ENCODE measurements at regions not wholly inside any gene's neighbourhood (a gene's known extent, or its start where the extent isn't known, plus 50 kb on each side); places are given as distances from the start of the nearest gene placed in this dataset.

GRCh38 chr14:32004300-32004699 is 72.8 kb upstream of the ARHGAP5 start:
- DNase-seq (ENCODE audit: low read depth) = no peak

- DNase-seq (ENCODE audit: low read depth) = no peak
Measured at GRCh38 chr14:32005628-32006027, 71.5 kb upstream of the ARHGAP5 start.

DNA sequence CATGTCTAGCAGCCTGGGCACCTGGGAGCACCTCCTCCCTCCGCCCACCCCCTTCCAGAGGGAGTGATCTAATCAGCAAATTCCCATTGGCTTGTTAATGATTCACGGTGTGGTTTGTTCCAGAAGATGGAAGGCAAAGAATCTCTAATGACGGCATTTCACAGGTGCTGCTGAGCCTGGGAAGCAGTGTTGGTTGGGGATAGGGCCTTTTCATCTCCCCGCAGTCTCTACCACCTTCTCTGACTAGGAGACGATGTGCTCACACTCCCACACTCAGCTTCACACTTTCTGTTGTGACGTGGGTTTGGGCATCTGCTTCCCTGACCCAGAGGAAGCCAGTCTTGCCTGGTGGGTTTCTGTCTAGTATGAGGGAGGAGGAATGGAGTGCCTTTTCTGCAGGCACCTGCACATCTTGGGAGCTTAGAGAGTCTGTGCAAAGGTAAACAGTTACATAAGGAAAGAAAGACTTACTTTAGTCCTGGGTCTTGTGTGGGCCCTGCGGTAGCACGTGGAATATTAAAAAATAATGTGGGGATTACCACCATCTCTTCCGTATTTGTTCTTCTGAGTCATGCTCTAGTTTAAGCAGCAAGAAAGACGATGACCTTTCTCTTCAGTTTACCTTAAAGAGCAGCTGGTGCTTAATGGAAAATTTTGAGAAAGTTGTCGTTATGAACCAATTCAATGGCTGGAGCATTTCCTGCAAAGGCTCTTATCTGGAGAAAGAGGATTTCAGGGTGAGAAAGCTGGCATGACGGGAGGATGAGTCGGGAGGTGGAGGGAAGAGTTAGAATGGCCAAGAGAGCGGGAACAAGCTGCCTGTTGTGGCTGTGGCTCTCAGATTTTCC is 70.6 kb upstream of the ARHGAP5 start:
- DNase-seq (ENCODE audit: low read depth) = no peak

- DNase-seq (ENCODE audit: low read depth) = no peak
Measured at GRCh38 chr14:32007755-32008362, 69.2 kb upstream of the ARHGAP5 start.

DNA sequence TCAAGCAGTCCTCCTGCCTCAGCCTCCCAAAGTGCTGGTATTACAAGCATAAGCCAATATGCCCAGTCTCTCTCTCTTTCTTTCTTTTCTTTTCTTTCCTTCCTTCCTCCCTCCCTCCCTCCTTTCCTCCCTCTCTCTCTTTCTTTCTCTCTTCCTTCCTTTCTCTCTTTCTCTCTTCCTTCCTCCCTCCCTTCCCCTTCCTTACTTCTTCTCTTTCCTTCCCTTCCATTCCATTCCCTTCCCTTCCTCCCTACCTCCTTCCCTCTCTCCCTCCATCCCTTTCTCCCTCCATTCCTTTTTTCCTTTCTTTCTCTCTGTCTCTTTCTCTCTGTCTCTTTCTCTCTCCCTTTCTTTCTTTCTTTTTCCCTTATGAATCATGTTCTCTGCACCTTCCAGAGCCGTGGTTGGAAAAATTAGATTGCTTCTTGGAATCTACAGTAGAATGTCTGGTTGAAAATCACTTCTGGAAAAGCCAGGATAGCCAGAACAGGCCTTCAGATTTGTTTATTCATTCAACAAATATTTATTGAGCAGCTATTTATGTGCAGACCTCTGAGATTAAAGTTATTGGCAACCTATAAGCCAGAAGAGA is 68.4 kb upstream of the ARHGAP5 start:
- no peak for DNase-seq (ENCODE audit: low read depth)

DNA sequence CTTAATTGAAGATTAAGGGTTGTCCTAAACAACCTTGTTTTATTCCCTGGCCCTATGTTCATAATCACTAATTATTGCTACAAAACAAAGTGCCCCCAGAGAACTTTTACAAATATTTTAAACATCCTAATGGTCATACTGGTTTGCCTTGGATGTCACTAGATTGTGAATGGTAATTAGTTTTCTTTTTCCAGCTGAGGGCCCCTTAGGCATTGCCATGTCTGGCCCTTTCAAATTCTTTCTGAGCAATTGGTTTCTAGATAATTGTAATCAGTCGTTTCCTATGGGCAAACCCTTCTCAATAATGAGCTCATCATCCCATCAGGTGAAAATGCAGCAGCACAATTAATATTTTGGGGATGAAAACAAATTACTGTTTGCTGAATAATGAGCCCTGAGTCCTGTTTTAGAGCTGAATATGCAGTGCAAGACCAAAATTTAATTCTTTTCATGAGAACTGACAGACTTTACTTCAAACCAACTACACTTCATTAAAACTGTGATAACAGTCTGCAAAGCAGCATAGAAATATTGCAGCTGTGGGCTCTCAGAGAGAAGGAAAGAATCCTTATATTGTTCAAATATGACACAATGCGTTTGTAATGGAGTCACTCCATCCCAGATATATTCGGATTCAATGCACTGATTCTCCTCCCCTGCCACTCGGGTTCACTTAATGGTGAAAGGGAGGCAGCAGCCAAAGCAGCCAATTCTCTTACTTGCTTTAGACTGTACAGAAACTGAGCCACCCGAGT is 67.7 kb upstream of the ARHGAP5 start:
- no peak for DNase-seq (ENCODE audit: low read depth)

GRCh38 chr14:32009976-32010581 is 67.0 kb upstream of the ARHGAP5 start:
- DNase-seq (ENCODE audit: low read depth) = no peak

DNA sequence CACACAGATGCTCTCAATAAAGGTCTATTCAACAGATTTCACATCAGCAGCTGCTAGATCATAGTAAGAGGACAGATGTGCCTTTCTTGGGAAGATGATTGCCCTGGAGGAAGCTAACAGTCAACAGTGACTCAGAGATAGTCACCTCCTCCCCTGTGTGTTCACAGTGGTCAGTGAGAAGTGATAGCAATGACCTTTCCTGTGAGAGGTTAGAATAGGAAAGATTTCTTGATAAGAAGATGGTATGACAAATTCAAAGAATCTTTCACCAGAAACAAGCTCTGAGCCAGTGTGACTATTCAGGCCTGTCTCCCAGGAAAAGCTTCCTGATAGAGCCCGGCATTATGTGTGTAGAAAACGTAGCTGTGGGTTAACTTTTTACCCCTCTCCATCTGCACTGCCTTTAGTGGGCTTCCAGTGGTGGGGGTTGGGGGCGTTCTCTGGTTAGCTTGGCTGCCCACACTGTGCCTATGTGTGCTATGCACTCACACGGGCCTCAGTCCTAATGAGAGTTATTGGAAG is 66.4 kb upstream of the ARHGAP5 start:
- peak; percentile 41 for DNase-seq (ENCODE audit: low read depth)

GRCh38 chr14:32011225-32011624 is 65.9 kb upstream of the ARHGAP5 start:
- DNase-seq (ENCODE audit: low read depth) = no peak

GRCh38 chr14:32012062-32012461 is 65.0 kb upstream of the ARHGAP5 start:
- no peak for DNase-seq (ENCODE audit: low read depth)

DNA sequence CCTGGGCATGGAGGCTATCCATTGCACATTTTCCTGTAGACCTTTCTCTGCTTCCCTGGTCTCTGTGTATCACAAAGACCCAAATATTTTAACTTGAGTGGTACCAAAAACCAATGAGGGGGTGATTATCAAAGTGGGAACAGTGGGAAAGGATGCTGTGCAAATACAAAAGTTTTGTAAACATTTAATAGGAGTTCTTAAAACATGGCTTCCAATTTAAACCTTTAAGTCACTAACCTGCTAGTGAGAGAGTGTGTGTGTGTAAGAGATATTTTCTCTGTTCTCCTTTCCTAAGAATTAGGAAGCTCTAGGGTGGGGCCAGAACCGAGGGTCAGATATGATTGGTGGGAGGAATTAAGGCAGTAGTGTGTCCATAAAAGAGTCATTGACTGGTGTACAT is 64.5 kb upstream of the ARHGAP5 start:
- DNase-seq (ENCODE audit: low read depth) = no peak

DNA sequence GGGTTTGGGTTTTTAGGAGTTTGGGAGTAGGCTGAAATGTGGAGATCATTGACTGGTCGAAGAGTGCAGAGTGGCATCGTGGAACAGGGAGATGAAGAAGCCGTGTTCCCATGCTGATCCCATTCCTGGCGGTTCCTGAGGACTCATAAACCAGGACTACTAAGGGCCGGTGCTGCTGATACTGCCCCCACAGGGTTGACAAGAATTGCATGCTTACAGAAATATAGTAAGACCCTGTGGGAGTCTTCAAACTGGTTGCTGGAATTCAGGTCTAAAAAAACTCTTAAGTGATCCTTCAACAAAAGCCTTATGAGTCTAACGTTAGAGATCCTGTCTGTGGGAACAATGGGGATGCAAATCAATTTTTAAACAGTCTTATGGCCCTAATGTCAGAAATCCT is 64.0 kb upstream of the ARHGAP5 start:
- no peak for DNase-seq (ENCODE audit: low read depth)

GRCh38 chr14:32014057-32014456 is 63.0 kb upstream of the ARHGAP5 start:
- no peak for DNase-seq (ENCODE audit: low read depth)

GRCh38 chr14:32014498-32014897 is 62.6 kb upstream of the ARHGAP5 start:
- no peak for DNase-seq (ENCODE audit: low read depth)

GRCh38 chr14:32015166-32015565 is 61.9 kb upstream of the ARHGAP5 start:
- DNase-seq (ENCODE audit: low read depth) = no peak

DNA sequence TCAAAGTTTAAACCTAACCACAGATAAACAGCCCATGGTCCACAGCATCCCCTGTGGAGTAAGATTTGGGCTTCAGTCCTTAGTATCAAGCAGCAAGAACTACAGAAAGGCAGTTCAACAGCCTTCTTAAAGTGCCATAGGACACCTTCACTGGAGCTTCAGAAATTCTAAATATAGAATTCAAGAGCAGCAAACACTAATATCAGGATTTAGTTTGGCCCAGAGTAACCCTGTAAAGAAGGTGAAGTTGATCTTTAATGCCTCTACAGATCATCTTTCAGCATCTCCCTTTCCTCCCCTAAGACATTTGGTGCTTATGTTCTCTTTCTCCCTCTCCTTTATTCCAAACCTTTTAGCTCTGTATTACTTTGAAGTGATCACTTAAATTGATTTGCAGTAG is 59.5 kb upstream of the ARHGAP5 start:
- no peak for DNase-seq (ENCODE audit: low read depth)

- DNase-seq (ENCODE audit: low read depth) = no peak
Measured at GRCh38 chr14:32018391-32019092, 58.6 kb upstream of the ARHGAP5 start.

DNA sequence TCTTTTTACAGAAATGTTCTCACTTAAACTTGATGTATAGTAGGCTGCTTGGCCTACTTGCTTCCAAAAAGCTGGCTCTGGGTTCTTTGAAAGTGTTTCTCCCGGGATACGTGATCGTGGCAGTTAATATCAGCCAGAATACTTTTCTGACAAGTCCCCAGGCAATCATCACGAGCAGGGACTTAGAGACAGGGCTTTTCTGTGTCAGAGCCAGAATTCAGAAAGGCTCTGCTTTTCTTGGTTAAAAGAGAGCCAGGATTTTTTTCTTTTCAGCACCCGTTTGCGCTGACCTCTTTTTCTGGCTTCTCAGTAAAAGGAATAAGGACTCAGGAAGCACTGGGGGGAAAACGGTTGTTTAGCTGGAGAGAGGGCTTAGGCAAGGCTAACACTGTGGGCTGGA is 57.8 kb upstream of the ARHGAP5 start:
- no peak for DNase-seq (ENCODE audit: low read depth)

DNA sequence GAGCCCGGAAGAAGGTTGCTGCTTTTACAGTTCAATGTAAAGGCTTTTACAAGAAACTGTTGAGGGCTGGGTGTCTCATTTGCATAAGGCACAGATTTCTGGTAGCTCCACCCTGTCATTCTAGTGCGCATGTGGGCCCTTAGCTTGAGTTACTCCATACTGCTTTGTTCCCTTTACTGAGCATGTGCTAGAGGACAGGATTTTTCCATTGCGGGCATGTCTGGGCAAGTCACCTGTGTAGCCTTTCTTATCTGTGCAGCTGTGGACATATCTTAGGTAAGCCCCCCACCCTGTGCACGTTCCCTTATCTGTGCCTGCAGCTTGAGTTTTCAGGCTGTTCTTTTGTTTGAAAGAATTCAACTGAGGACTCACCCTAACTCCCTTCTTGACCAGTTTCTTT is 56.2 kb upstream of the ARHGAP5 start:
- DNase-seq (ENCODE audit: low read depth) = no peak

DNA sequence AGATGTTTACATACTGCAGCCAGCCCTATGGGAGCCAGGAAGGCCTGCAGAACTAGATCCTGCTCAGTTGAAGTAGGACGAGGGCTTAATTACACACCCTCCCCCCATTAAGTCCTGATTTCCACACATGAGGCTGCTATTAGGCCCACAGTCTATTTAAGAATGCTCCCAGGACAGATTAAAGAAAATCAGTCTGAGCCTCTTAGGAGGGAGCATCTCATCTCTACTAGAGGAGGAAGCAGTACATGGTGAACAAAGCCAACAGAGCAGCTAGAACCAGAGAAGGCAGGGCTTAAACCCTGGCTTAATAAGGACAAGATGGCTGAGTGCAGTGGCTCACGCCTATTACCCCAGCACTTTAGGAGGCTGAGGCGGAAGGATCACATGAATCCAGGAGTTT is 55.8 kb upstream of the ARHGAP5 start:
- no peak for DNase-seq (ENCODE audit: low read depth)

GRCh38 chr14:32022525-32022924 is 54.6 kb upstream of the ARHGAP5 start:
- no peak for DNase-seq (ENCODE audit: low read depth)
